ENCODE measurements at regions not wholly inside any gene's neighbourhood (a gene's known extent, or its start where the extent isn't known, plus 50 kb on each side); places are given as distances from the start of the nearest gene placed in this dataset.
A peak's percentile ranks its signal among the peaks of the same experiment; 100 is the strongest.

GRCh38 chr9:4929917-4930316, 55.2 kb upstream of the JAK2 start:
- Histone ChIP-seq H3K9me3 (replicated peaks in 1 of 3) (no peaks in the 10 kb centered on the region), H3K36me3 (replicated peaks in 1 of 2) (no peaks in the 10 kb centered on the region), H3K27ac (no peak overlapping the region), H3K4me3 (no peak overlapping the region), H3K27me3 (no peaks in the 10 kb centered on the region), H3K4me1 (replicated peaks in 1 of 2) (peaks cover 0 to 6% of the 10 kb centered on the region in 2 donors)
- WGBS, 4 donors = 42 to 67% (median 58%) methylated on average over 2 of the region's 2 CpGs
- DNase-seq = no peak
- TF ChIP-seq, protein P1, sequence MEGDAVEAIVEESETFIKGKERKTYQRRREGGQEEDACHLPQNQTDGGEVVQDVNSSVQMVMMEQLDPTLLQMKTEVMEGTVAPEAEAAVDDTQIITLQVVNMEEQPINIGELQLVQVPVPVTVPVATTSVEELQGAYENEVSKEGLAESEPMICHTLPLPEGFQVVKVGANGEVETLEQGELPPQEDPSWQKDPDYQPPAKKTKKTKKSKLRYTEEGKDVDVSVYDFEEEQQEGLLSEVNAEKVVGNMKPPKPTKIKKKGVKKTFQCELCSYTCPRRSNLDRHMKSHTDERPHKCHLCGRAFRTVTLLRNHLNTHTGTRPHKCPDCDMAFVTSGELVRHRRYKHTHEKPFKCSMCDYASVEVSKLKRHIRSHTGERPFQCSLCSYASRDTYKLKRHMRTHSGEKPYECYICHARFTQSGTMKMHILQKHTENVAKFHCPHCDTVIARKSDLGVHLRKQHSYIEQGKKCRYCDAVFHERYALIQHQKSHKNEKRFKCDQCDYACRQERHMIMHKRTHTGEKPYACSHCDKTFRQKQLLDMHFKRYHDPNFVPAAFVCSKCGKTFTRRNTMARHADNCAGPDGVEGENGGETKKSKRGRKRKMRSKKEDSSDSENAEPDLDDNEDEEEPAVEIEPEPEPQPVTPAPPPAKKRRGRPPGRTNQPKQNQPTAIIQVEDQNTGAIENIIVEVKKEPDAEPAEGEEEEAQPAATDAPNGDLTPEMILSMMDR (IDR thresholded peaks at IDR 0.05) = no peak
- no peak for TF ChIP-seq POLR2A (IDR thresholded peaks at IDR 0.05)
- intact Hi-C loops (cut with DNase I) = no loop called here

DNA sequence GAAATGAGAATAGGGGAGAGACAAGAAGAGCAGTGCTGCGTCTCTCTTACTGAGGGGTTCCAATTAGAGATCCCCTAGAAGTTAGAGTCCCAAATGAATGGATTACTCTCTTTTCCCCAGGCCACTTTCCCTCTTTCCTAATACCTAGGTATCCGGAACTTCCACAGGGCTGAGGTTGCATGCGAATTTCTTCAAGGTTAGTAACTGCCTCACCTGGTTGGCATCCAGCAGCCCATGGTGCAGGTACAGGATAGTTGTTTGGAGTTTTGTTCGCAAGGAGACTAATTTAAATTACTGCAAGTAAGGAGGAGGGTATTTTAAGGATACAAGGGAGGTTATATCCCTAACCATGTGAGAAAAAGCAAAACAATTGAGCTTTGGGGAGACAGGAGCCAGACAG, 52.4 kb upstream of the JAK2 start:
- peaks cover 0 to 25% of the 10 kb centered on the region in 2 donors for H3K4me1 ChIP-seq (replicated peaks in 1 of 2)
- no peaks in the 10 kb centered on the region for H3K9me3 ChIP-seq (replicated peaks in 1 of 3)
- H3K27me3 ChIP-seq = no peaks in the 10 kb centered on the region
- no peak for DNase-seq
- intact Hi-C loops (cut with DNase I) = no loop called here
- no peak overlapping the region for H3K4me3 ChIP-seq
- H3K36me3 ChIP-seq (replicated peaks in 1 of 2) = no peaks in the 10 kb centered on the region
- TF ChIP-seq, protein P1 (IDR thresholded peaks at IDR 0.05) = no peak
- no peak for TF ChIP-seq POLR2A (IDR thresholded peaks at IDR 0.05)
- WGBS, 4 donors = 89 to 98% (median 91%) methylated on average over 4 of the region's 4 CpGs
- H3K27ac ChIP-seq = no peak overlapping the region

- intact Hi-C loops (cut with DNase I) = no loop called here
- H3K9me3 ChIP-seq (replicated peaks in 1 of 3) = no peaks in the 10 kb centered on the region
- H3K4me1 ChIP-seq (replicated peaks in 1 of 2) = peaks cover 0 to 30% of the 10 kb centered on the region in 2 donors
- H3K27ac ChIP-seq = no peak overlapping the region
- no peak overlapping the region for H3K4me3 ChIP-seq
- no peaks in the 10 kb centered on the region for H3K36me3 ChIP-seq (replicated peaks in 1 of 2)
- WGBS, 4 donors = 63 to 72% (median 67%) methylated on average over 4 of the region's 4 CpGs
- H3K27me3 ChIP-seq = no peaks in the 10 kb centered on the region
- TF ChIP-seq, protein P1 (IDR thresholded peaks at IDR 0.05) = no peak
- TF ChIP-seq POLR2A (IDR thresholded peaks at IDR 0.05) = no peak
- peak in 2 of 7 donors; percentile 12 to 23 for DNase-seq
These were observed 51.9 kb upstream of the JAK2 start for GRCh38 chr9:4933177-4933576.

GRCh38 chr9:4933861-4934260, 51.2 kb upstream of the JAK2 start:
- 92 to 100% (median 96%) methylated on average over 2 of the region's 2 CpGs for WGBS, 4 donors
- no peak overlapping the region for H3K4me3 ChIP-seq
- intact Hi-C loops (cut with DNase I) = no loop called here
- no peaks in the 10 kb centered on the region for H3K36me3 ChIP-seq (replicated peaks in 1 of 2)
- no peaks in the 10 kb centered on the region for H3K9me3 ChIP-seq (replicated peaks in 1 of 3)
- no peak for DNase-seq
- no peaks in the 10 kb centered on the region for H3K27me3 ChIP-seq
- TF ChIP-seq, protein P1 (IDR thresholded peaks at IDR 0.05) = no peak
- no peak for TF ChIP-seq POLR2A (IDR thresholded peaks at IDR 0.05)
- peaks cover 0 to 35% of the 10 kb centered on the region in 2 donors for H3K4me1 ChIP-seq (replicated peaks in 1 of 2)
- H3K27ac ChIP-seq = no peak overlapping the region
